GM12878 (cell line): ENCODE measurements at regions not wholly inside any gene's neighbourhood (a gene's known extent, or its start where the extent isn't known, plus 50 kb on each side); places are given as distances from the start of the nearest gene placed in this dataset.

Experiments
- ATAC-seq: fragments of 200-7000 bp; cut with Tn5 transposase; 3 replicates; pipeline ENCODE4 v1.9.1; 2020; ENCODE audit warnings: mild to moderate bottlenecking, moderate library complexity
- BruUV-seq: library from RNA; stranded (reverse); fragments of 400-500 nt; replicated peaks from 2 replicates; lab custom pipeline; 2021; lab: Mats Ljungman, UMichigan
- CTCF ChIA-PET: fragments of 300-600 bp; sonication (Branson Sonifier 250); formaldehyde crosslinking; extraction: SDS; loops from one replicate; lab custom pipeline; 2021; ENCODE audit warnings: inconsistent platforms; lab: Yijun Ruan, JAX
- POLR2A ChIA-PET: fragments of 350-600 bp; formaldehyde crosslinking; extraction: SDS; loops from one replicate; lab custom pipeline; 2021; ENCODE audit warnings: inconsistent platforms; lab: Charles Lee
- RAD21 ChIA-PET: fragments of 300-600 bp; sonication (Branson Sonifier 250); formaldehyde crosslinking; loops from one replicate; lab custom pipeline; 2023; ENCODE audit warnings: antibody characterized with exemption; ENCODE audit not compliant: unreplicated experiment; lab: Charles Lee
- SMC1A ChIA-PET: fragments of 300-600 bp; sonication (Branson Sonifier 250); formaldehyde crosslinking; loops from one replicate; lab custom pipeline; 2023; ENCODE audit not compliant: unreplicated experiment, uncharacterized antibody; lab: Charles Lee
- DNase-seq: peaks from one replicate; pipeline ENCODE4 v3.0.0-alpha.2; 2011; ENCODE audit warnings: low read depth, low spot score
- FAIRE-seq: peaks from 3 replicates; lab custom pipeline; 2011; peaks lifted over from hg19 to GRCh38; lab: Jason Lieb, UNC
- H2AFZ ChIP-seq: 2 replicates; pipeline ENCODE4 v1.6.0; 2011; ENCODE audit warnings: low read depth, low read length, control low read depth; ENCODE audit not compliant: control insufficient read depth
- H3K27ac ChIP-seq: 2 replicates; pipeline ENCODE4 v1.5.1; 2011; ENCODE audit warnings: control low read depth; ENCODE audit not compliant: control insufficient read depth, insufficient read depth
- H3K27me3 ChIP-seq, 2 experiments: replicated peaks in 1 of 2; 2 replicates each; pipeline versions ENCODE4 v1.6.0 to v1.6.1; 2011; ENCODE audit warnings: low read length in 1 of 2; ENCODE audit not compliant: control insufficient read depth in 2 of 2, insufficient read depth in 2 of 2
- H3K36me3 ChIP-seq, 2 experiments: 2 replicates each; pipeline ENCODE4 v1.5.1; 2011; ENCODE audit warnings: low read length in 1 of 2; ENCODE audit not compliant: control insufficient read depth in 2 of 2, insufficient read depth in 2 of 2
- H3K4me1 ChIP-seq: 2 replicates; pipeline ENCODE4 v1.6.1; 2011; ENCODE audit warnings: mild to moderate bottlenecking, low read length, moderate library complexity, mixed read lengths; ENCODE audit not compliant: control insufficient read depth, insufficient read depth
- H3K4me2 ChIP-seq: 2 replicates; pipeline ENCODE4 v1.6.0; 2011; ENCODE audit warnings: control low read depth; ENCODE audit not compliant: control insufficient read depth, insufficient read depth
- H3K4me3 ChIP-seq: fragments of 200-600 bp; sonication (generic); 2 replicates; pipeline ENCODE4 v1.5.1; 2016
- H3K79me2 ChIP-seq: 2 replicates; pipeline ENCODE4 v1.6.0; 2011; ENCODE audit warnings: low read length; ENCODE audit not compliant: control insufficient read depth, insufficient read depth
- H3K9ac ChIP-seq: 2 replicates; pipeline ENCODE4 v1.8.0; 2011; ENCODE audit warnings: low read length, control low read depth, mixed read lengths; ENCODE audit not compliant: control insufficient read depth, insufficient read depth
- H3K9me3 ChIP-seq: replicated peaks from 3 replicates; pipeline ENCODE4 v1.5.1; 2011; ENCODE audit warnings: mild to moderate bottlenecking, low read length; ENCODE audit not compliant: control insufficient read depth, insufficient read depth
- H4K20me1 ChIP-seq: 2 replicates; pipeline ENCODE4 v1.6.0; 2011; ENCODE audit not compliant: control insufficient read depth, insufficient read depth
- CTCF ChIP-seq, 3 experiments: IDR thresholded peaks in 2 of 3; conservative IDR thresholded peaks in 1 of 3; 2 replicates each; pipeline ENCODE4 v1.5.1; 2011; ENCODE audit warnings: low read depth in 3 of 3, low read length in 3 of 3, mild to moderate bottlenecking in 3 of 3, control low read depth in 2 of 3, moderate library complexity in 2 of 3, inconsistent platforms in 1 of 3, mixed read lengths in 1 of 3; ENCODE audit not compliant: control insufficient read depth in 2 of 3, insufficient read depth in 1 of 3; ENCODE audit errors: extremely low read depth in 1 of 3
- IKZF1 ChIP-seq: fragments of 450-650 bp; conservative IDR thresholded peaks from 2 replicates; pipeline ENCODE4 v1.6.1; 2017; ENCODE audit warnings: antibody characterized with exemption, mild to moderate bottlenecking
- JUND ChIP-seq: IDR thresholded peaks from 2 replicates; pipeline ENCODE4 v1.6.1; 2012; ENCODE audit warnings: low read depth, mild to moderate bottlenecking, low read length, improper control_type of control experiment, moderate library complexity
- NRF1 ChIP-seq: conservative IDR thresholded peaks from 2 replicates; pipeline ENCODE4 v1.6.1; 2011; ENCODE audit warnings: mild to moderate bottlenecking, low read depth, low read length, improper control_type of control experiment
- RCOR1 ChIP-seq: conservative IDR thresholded peaks from 2 replicates; pipeline ENCODE4 v1.6.1; 2012; ENCODE audit warnings: low read depth, low read length, improper control_type of control experiment
- SIX5 ChIP-seq: IDR thresholded peaks from 2 replicates; pipeline ENCODE4 v1.6.1; 2011; ENCODE audit warnings: mild to moderate bottlenecking, low read depth, low read length, moderate library complexity; ENCODE audit not compliant: severe bottlenecking
- WGBS: methylation state at CpG from one replicate; pipeline ENCODE4 v1.1.6; 2016; ENCODE audit warnings: low lambda C conversion rate; ENCODE audit not compliant: insufficient replicate concordance, insufficient coverage; ENCODE audit errors: missing lambda C conversion rate; 5-methylcytosine and 5-hydroxymethylcytosine counted together
- in situ Hi-C: fragments of 300-500 bp; cut with MboI; formaldehyde crosslinking; loops from 9 replicates; pipeline ENCODE4 v1.14.3; 2018; ENCODE audit warnings: mixed read lengths
- intact Hi-C: fragments of 100-400 bp; cut with micrococcal nuclease; formaldehyde crosslinking; loops from one replicate; pipeline ENCODE4 v1.14.2; 2022; ENCODE audit not compliant: unreplicated experiment

DNA sequence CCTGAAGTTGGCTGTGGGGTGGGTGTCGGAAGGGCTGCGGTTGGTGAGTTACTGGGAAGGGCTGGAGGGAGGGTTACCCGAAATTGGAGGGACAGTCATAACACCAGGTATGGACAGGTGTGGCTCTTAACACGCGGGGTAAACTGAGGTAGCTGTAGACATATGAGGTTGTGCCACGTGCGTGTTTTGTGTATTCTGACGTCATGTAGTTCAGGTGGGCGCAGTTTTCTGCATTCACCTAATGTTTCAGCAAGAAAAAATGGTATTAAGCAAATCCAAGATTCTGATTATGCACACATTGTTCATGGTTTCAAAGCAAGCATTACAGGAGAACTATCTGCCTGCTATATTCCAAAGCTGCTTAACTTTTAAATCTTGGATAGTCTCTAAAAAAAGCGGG lies 83.5 kb upstream of the GPM6B start (continued):
- TF ChIP-seq CTCF (IDR thresholded peaks at IDR 0.05 in 2 of 3, conservative IDR thresholded peaks at IDR 0.05 in 1 of 3; ENCODE audit: control insufficient read depth in 2 of 3, extremely low read depth in 1 of 3, insufficient read depth in 1 of 3, low read depth in 3 of 3, low read length in 3 of 3) (no peak), IKZF1 (no peak), NRF1 (no peak)

DNA sequence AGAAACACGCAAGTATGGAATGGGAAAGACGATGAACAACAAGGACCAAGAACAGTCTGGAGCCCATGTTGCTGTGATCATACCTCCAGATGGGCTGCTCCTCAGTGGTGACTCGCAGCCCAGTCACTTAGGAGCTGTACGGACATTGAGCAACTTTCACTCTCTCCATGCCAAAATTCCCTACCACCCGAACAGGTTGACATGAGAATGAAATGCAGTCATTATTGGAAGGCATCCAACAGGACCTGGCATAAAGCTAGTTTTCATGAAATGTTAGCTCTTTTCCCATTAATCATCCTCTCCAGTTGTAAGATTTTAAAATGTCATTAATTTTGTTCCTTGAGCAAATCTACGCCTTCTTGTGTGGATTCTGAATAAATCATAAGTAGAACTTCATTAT lies 82.7 kb upstream of the GPM6B start:
- Histone ChIP-seq H3K9me3 (no peaks in the 10 kb centered on the region), H3K4me1 (no peaks in the 10 kb centered on the region), H4K20me1 (no peaks in the 10 kb centered on the region), H3K4me3 (no peak overlapping the region), H3K27me3 (no peaks in the 10 kb centered on the region; a peak in 1 of 4 replicates), H3K27ac (no peak overlapping the region), H2AFZ (no peak overlapping the region), H3K9ac (no peak overlapping the region), H3K79me2 (no peaks in the 10 kb centered on the region), H3K36me3 (no peaks in the 10 kb centered on the region), H3K4me2 (no peak overlapping the region)
- no TSS peak for BruUV-seq
- no peak for DNase-seq
- ChIA-PET POLR2A (no interaction called here), CTCF (interaction anchor here (0.8 to 1.5 kb wide), 3 partner anchors 91 to 129 kb away, joined by 3 to 7 read pairs (median 3); no protein-coding TSS in a partner anchor), SMC1A (interaction anchor here (3.3 to 3.5 kb wide), 2 partner anchors 129 to 133 kb away, joined by 19 to 28 read pairs; partner anchors contain the start of gene GEMIN8), RAD21 (interaction anchor here (0.9 to 2.3 kb wide), 2 partner anchors 130 to 132 kb away, joined by 6 to 14 read pairs; partner anchors contain the start of gene GEMIN8)
- WGBS = 65% methylated on average over 6 of the region's 6 CpGs
- ATAC-seq = no peak
- TF ChIP-seq JUND = no peak
- no peak for TF ChIP-seq SIX5
- no peak for TF ChIP-seq RCOR1
- in situ Hi-C loops (loop anchor here (10.0 kb wide), 1 partner anchor 125 kb away; the partner anchor contains the start of gene GEMIN8), intact Hi-C loops (loop anchor here (2.0 to 10.0 kb wide), 2 partner anchors 241 to 395 kb away; no protein-coding TSS in a partner anchor)
- FAIRE-seq = no peak
